ENCODE measurements at regions not wholly inside any gene's neighbourhood (a gene's known extent, or its start where the extent isn't known, plus 50 kb on each side); places are given as distances from the start of the nearest gene placed in this dataset.

GRCh38 chr11:101706541-101706940 is 122.7 kb upstream of the TRPC6 start:
- Histone ChIP-seq H3K27me3 (ENCODE audit: control insufficient read depth in 2 of 2, insufficient read depth in 2 of 2, low read length in 2 of 2) (no peaks in the 10 kb centered on the region), H3K4me3 (no peak overlapping the region), H3K36me3 (ENCODE audit: control insufficient read depth, insufficient read depth, low read length) (no peaks in the 10 kb centered on the region), H3K27ac (ENCODE audit: extremely low read depth, low read depth, low read length) (no peak overlapping the region), H3K79me2 (ENCODE audit: control insufficient read depth, insufficient read depth, low read length) (no peaks in the 10 kb centered on the region), H3K4me1 (replicated peaks in 1 of 2; ENCODE audit: control insufficient read depth in 2 of 2, insufficient read depth in 2 of 2, low read length in 2 of 2) (no peaks in the 10 kb centered on the region), H2AFZ (ENCODE audit: low read depth, low read length) (no peak overlapping the region), H3K9ac (ENCODE audit: insufficient read depth in 1 of 2, low read depth in 2 of 2, low read length in 2 of 2) (no peak overlapping the region), H3K9me3 (replicated peaks; ENCODE audit: control insufficient read depth, insufficient read depth, low read depth, low read length) (0 out of 2 replicates have a peak, but pooled peaks cover 2% of the 10 kb centered on the region), H4K20me1 (replicated peaks; ENCODE audit: control insufficient read depth, insufficient read depth, low read length) (no peaks in the 10 kb centered on the region), H3K9me1 (ENCODE audit: control insufficient read depth, insufficient read depth, low read length) (no peaks in the 10 kb centered on the region), H3K4me2 (ENCODE audit: insufficient read depth, low read length) (no peak overlapping the region)
- no TSS peak for BruUV-seq (replicated peaks)
- intact Hi-C loops (cut with micrococcal nuclease): no loop called here
- DNase-seq (ENCODE audit: extremely low read depth in 1 of 4, low spot score in 3 of 4) (no peak), FAIRE-seq (no peak), ATAC-seq (no peak)
- in situ Hi-C loops (cut with MboI): no loop called here
- ChIA-PET CTCF (ENCODE audit: low intra/inter-chr PET ratio) (no interaction called here), POLR2A (no interaction called here)
- WGBS (ENCODE audit: insufficient coverage, low coverage, missing lambda C conversion rate): 0% methylated on average over 2 of the region's 2 CpGs
- TF ChIP-seq ZNF41 (CRISPR knock-in tag; conservative IDR thresholded peaks at IDR 0.05): no peak
- TF ChIP-seq DEAF1 (CRISPR knock-in tag; IDR thresholded peaks at IDR 0.05): no peak
- no peak for TF ChIP-seq ZKSCAN8 (CRISPR knock-in tag; IDR thresholded peaks at IDR 0.05)
- no peak for TF ChIP-seq MGA (IDR thresholded peaks at IDR 0.05)
- no peak for TF ChIP-seq ZNF197 (CRISPR knock-in tag; IDR thresholded peaks at IDR 0.05; ENCODE audit: low read depth)
- TF ChIP-seq ZBTB26 (CRISPR knock-in tag; IDR thresholded peaks at IDR 0.05): no peak
- no peak for TF ChIP-seq ETS2 (tag; IDR thresholded peaks at IDR 0.05; ENCODE audit: borderline replicate concordance, poor library complexity, severe bottlenecking)

Measured in K562 (cell line).